NT2/D1 (cell line): ENCODE measurements at regions not wholly inside any gene's neighbourhood (a gene's known extent, or its start where the extent isn't known, plus 50 kb on each side); places are given as distances from the start of the nearest gene placed in this dataset.
"Not testable (repeated sequence)": the region's sequence is repeated elsewhere in the genome, so short reads cannot be mapped to it uniquely, and the experiment has no call there.

ENCODE experiments used
- DNase-seq: peaks from one replicate; pipeline ENCODE4 v3.0.0-alpha.2; 2011; ENCODE audit warnings: low read depth, low spot score
- H3K27me3 ChIP-seq: 2 replicates; pipeline ENCODE4 v1.6.0; 2011; ENCODE audit warnings: mild to moderate bottlenecking; ENCODE audit not compliant: insufficient read length, insufficient read depth
- H3K36me3 ChIP-seq: 2 replicates; pipeline ENCODE4 v1.6.1; 2011; ENCODE audit warnings: mild to moderate bottlenecking, low read length, mixed read lengths; ENCODE audit not compliant: insufficient read depth, insufficient read length
- H3K4me1 ChIP-seq: 2 replicates; pipeline ENCODE4 v1.5.1; 2011; ENCODE audit not compliant: insufficient read depth, insufficient read length
- H3K4me3 ChIP-seq: 2 replicates; pipeline ENCODE4 v1.5.1; 2011; ENCODE audit warnings: low read depth; ENCODE audit not compliant: insufficient read length
- H3K9ac ChIP-seq: 2 replicates; pipeline ENCODE4 v1.6.0; 2011; ENCODE audit warnings: low read depth; ENCODE audit not compliant: insufficient read length
- H3K9me3 ChIP-seq: 2 replicates; pipeline ENCODE4 v1.5.1; 2011; ENCODE audit warnings: mild to moderate bottlenecking, low read length; ENCODE audit not compliant: insufficient read depth
- SUZ12 ChIP-seq: IDR thresholded peaks from 2 replicates; pipeline ENCODE4 v1.6.1; 2011; ENCODE audit not compliant: insufficient read length, insufficient read depth; ENCODE audit errors: extremely low read depth
- YY1 ChIP-seq: IDR thresholded peaks from 2 replicates; pipeline ENCODE4 v1.6.1; 2011; ENCODE audit not compliant: insufficient read length, insufficient read depth
- ZNF274 ChIP-seq: IDR thresholded peaks from 2 replicates; pipeline ENCODE4 v1.6.1; 2011; ENCODE audit warnings: mild to moderate bottlenecking, low read depth, low read length

GRCh38 chr12:19759227-19759626, 319.9 kb downstream of the AEBP2 start:
- Histone ChIP-seq H3K4me3 (no peak overlapping the region), H3K9ac (no peak overlapping the region), H3K36me3 (no peaks in the 10 kb centered on the region), H3K27me3 (no peaks in the 10 kb centered on the region), H3K9me3 (no peaks in the 10 kb centered on the region), H3K4me1 (no peaks in the 10 kb centered on the region)
- no peak for DNase-seq
- TF ChIP-seq SUZ12 (no peak), ZNF274 (no peak), YY1 (no peak)

- Histone ChIP-seq H3K36me3 (no peaks in the 10 kb centered on the region), H3K9ac (no peak overlapping the region), H3K27me3 (no peaks in the 10 kb centered on the region), H3K4me3 (no peak overlapping the region), H3K4me1 (no peaks in the 10 kb centered on the region), H3K9me3 (no peaks in the 10 kb centered on the region)
- no peak for DNase-seq
- TF ChIP-seq SUZ12 (no peak), YY1 (no peak), ZNF274 (no peak)
Measured at GRCh38 chr12:19760611-19761010, 321.3 kb downstream of the AEBP2 start.

GRCh38 chr12:19761463-19761862, 322.2 kb downstream of the AEBP2 start:
- H3K4me3 ChIP-seq: no peak overlapping the region
- TF ChIP-seq ZNF274 (no peak), SUZ12 (no peak), YY1 (no peak)
- H3K9me3 ChIP-seq: no peaks in the 10 kb centered on the region
- no peak overlapping the region for H3K9ac ChIP-seq
- H3K27me3 ChIP-seq: no peaks in the 10 kb centered on the region
- no peak for DNase-seq
- H3K4me1 ChIP-seq: no peaks in the 10 kb centered on the region
- no peaks in the 10 kb centered on the region for H3K36me3 ChIP-seq

GRCh38 chr12:19763488-19763887, 324.2 kb downstream of the AEBP2 start:
- Histone ChIP-seq H3K9me3 (no peaks in the 10 kb centered on the region), H3K4me3 (no peak overlapping the region), H3K9ac (no peak overlapping the region), H3K27me3 (no peaks in the 10 kb centered on the region), H3K4me1 (no peaks in the 10 kb centered on the region), H3K36me3 (no peaks in the 10 kb centered on the region)
- no peak for DNase-seq
- TF ChIP-seq SUZ12: no peak
- TF ChIP-seq ZNF274: no peak
- TF ChIP-seq YY1: no peak

GRCh38 chr12:19764408-19764807, 325.1 kb downstream of the AEBP2 start:
- H3K36me3 ChIP-seq: no peaks in the 10 kb centered on the region
- H3K27me3 ChIP-seq: no peaks in the 10 kb centered on the region
- H3K4me3 ChIP-seq: no peak overlapping the region
- no peaks in the 10 kb centered on the region for H3K9me3 ChIP-seq
- TF ChIP-seq ZNF274 (no peak), YY1 (no peak), SUZ12 (no peak)
- no peak for DNase-seq
- H3K9ac ChIP-seq: no peak overlapping the region
- H3K4me1 ChIP-seq: no peaks in the 10 kb centered on the region

GRCh38 chr12:19771858-19772257, 332.6 kb downstream of the AEBP2 start:
- H3K9ac ChIP-seq: no peak overlapping the region
- H3K4me3 ChIP-seq: no peak overlapping the region
- no peaks in the 10 kb centered on the region for H3K9me3 ChIP-seq
- H3K27me3 ChIP-seq: no peaks in the 10 kb centered on the region
- H3K4me1 ChIP-seq: no peaks in the 10 kb centered on the region
- DNase-seq: no peak
- TF ChIP-seq ZNF274: no peak
- no peak for TF ChIP-seq SUZ12
- no peak for TF ChIP-seq YY1
- no peaks in the 10 kb centered on the region for H3K36me3 ChIP-seq

GRCh38 chr12:19772776-19773175, 333.5 kb downstream of the AEBP2 start:
- no peaks in the 10 kb centered on the region for H3K36me3 ChIP-seq
- no peak for TF ChIP-seq ZNF274
- TF ChIP-seq YY1: no peak
- no peak for TF ChIP-seq SUZ12
- H3K9ac ChIP-seq: no peak overlapping the region
- no peaks in the 10 kb centered on the region for H3K27me3 ChIP-seq
- no peak overlapping the region for H3K4me3 ChIP-seq
- no peaks in the 10 kb centered on the region for H3K4me1 ChIP-seq
- H3K9me3 ChIP-seq: no peaks in the 10 kb centered on the region
- no peak for DNase-seq

- H3K27me3 ChIP-seq: no peaks in the 10 kb centered on the region
- no peak overlapping the region for H3K9ac ChIP-seq
- no peak for DNase-seq
- H3K9me3 ChIP-seq: no peaks in the 10 kb centered on the region
- no peak overlapping the region for H3K4me3 ChIP-seq
- TF ChIP-seq YY1: no peak
- no peak for TF ChIP-seq ZNF274
- no peak for TF ChIP-seq SUZ12
- peaks cover 3% of the 10 kb centered on the region for H3K4me1 ChIP-seq
- no peaks in the 10 kb centered on the region for H3K36me3 ChIP-seq
Measured at GRCh38 chr12:19775241-19775640, 335.9 kb downstream of the AEBP2 start.

GRCh38 chr12:19775976-19776375, 336.7 kb downstream of the AEBP2 start:
- not testable (repeated sequence) for DNase-seq, H3K9ac ChIP-seq, H3K36me3 ChIP-seq, H3K4me3 ChIP-seq, H3K9me3 ChIP-seq, H3K27me3 ChIP-seq, H3K4me1 ChIP-seq
